ENCODE measurements at regions not wholly inside any gene's neighbourhood (a gene's known extent, or its start where the extent isn't known, plus 50 kb on each side); places are given as distances from the start of the nearest gene placed in this dataset.

DNA sequence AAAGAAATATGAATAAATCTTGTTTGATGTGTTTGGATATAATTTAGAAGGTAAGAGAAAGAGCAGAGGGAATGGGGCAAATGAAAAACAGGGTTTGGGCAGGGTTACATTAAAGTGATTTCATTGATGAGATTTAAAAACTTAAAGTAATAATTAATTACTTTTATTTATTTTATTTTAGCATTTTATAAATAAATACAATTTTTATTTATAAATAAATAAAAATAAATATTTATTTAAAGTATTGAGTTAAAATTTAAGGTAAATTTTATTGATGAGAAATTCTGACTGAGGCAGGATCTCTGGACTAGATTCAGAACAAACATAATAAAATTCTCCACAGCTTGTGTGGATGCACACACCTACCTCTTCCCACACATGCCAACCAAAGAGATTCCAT lies 584.1 kb upstream of the BTBD3 start:
- Histone ChIP-seq H3K27me3 (ENCODE audit: low read depth) (no peaks in the 10 kb centered on the region), H3K36me3 (no peaks in the 10 kb centered on the region), H3K27ac (no peak overlapping the region), H3K4me3 (no peak overlapping the region), H3K9me3 (no peaks in the 10 kb centered on the region), H3K4me1 (no peaks in the 10 kb centered on the region)
- DNase-seq (no peak), ATAC-seq (no peak)
- TF ChIP-seq, protein P1, sequence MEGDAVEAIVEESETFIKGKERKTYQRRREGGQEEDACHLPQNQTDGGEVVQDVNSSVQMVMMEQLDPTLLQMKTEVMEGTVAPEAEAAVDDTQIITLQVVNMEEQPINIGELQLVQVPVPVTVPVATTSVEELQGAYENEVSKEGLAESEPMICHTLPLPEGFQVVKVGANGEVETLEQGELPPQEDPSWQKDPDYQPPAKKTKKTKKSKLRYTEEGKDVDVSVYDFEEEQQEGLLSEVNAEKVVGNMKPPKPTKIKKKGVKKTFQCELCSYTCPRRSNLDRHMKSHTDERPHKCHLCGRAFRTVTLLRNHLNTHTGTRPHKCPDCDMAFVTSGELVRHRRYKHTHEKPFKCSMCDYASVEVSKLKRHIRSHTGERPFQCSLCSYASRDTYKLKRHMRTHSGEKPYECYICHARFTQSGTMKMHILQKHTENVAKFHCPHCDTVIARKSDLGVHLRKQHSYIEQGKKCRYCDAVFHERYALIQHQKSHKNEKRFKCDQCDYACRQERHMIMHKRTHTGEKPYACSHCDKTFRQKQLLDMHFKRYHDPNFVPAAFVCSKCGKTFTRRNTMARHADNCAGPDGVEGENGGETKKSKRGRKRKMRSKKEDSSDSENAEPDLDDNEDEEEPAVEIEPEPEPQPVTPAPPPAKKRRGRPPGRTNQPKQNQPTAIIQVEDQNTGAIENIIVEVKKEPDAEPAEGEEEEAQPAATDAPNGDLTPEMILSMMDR (IDR thresholded peaks at IDR 0.05) = no peak
- intact Hi-C loops (cut with DNase I) = no loop called here

DNA sequence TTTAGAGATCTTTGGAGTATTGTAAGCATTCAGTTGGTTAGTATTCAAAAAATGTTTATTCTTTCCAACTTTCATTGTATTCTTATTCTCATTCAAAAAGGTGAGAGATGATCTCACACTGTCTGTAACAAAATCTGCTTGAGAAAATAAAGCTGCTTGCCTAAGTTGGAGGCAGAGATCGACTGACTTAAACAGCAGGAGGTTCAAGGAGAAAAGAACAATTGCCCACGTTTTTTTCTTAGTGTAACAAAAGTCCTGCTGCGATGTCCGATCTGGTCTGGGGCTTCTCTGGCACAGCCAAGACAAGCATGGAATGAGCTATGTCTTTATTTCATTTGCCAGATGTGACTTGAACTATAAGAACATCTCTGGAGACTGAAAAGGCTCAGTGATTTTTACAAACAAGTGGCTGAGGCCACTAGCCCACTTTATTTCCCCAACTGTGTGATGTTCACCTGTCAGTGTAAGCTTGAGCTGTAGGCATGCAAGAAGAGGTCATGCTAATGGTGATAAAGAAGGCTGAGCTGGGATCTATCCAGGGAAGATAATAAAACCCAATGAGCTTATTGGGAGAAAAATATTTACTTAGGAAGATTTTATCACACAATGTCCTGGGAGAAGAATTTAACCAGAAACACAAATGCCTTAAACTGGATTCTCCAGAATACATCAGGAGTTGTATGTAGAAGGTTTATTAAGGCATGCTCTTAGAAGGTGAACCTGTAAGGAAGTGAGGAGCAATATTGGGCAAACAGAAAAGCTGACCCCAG lies 580.1 kb upstream of the BTBD3 start:
- DNase-seq = no peak

DNA sequence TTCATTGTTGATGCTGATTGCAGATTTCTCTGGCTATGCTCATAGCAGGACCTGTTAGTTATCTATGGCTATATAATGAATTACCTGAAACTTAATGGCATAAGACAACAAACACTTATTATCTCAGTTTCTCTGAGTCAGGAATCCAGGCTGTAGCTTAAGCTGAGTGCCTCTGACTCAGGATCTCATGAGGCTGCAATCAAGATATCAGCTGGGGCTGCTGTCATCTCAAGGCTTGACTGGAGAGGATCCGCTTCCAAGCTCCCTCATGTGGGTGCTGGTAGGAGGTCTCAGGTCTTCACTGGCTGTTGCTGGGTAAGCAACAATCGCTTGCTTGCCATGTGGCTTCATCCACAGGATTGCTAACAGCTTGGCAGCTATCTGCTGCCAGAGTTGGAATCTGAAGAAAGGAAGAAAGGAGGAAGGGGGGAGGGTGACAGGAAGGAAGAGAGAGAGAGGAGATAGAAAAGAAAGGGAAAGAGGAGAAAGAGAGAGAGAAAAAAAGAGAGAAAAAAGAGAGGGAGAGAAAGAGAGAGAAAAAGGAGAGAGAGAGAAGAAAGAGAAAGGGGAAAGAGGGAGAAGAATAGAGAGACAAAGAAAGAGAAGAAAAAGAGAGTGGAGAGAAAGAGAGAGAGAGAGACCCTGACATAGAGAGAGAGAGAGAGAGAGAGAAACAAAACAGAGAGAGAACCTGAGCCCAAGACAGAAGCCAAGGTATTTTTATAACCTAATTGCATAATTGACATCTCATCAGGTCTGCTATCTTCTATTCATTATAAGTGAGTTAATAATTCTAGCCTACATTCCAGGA lies 579.0 kb upstream of the BTBD3 start:
- DNase-seq = no peak
- no peaks in the 10 kb centered on the region for H3K4me1 ChIP-seq
- no peaks in the 10 kb centered on the region for H3K36me3 ChIP-seq
- no peak for ATAC-seq
- H3K9me3 ChIP-seq = no peaks in the 10 kb centered on the region
- TF ChIP-seq, protein P1 (IDR thresholded peaks at IDR 0.05) = no peak
- intact Hi-C loops (cut with DNase I) = no loop called here
- no peak overlapping the region for H3K27ac ChIP-seq
- no peaks in the 10 kb centered on the region for H3K27me3 ChIP-seq (ENCODE audit: low read depth)
- H3K4me3 ChIP-seq = no peak overlapping the region

More for the DNA sequence above, 580.1 kb upstream of the BTBD3 start:
- TF ChIP-seq, protein P1 (IDR thresholded peaks at IDR 0.05) = no peak
- ATAC-seq = no peak
- Histone ChIP-seq H3K27me3 (ENCODE audit: low read depth) (no peaks in the 10 kb centered on the region), H3K4me3 (no peak overlapping the region), H3K9me3 (no peaks in the 10 kb centered on the region), H3K4me1 (no peaks in the 10 kb centered on the region), H3K27ac (no peak overlapping the region), H3K36me3 (no peaks in the 10 kb centered on the region)
- intact Hi-C loops (cut with DNase I) = no loop called here

DNA sequence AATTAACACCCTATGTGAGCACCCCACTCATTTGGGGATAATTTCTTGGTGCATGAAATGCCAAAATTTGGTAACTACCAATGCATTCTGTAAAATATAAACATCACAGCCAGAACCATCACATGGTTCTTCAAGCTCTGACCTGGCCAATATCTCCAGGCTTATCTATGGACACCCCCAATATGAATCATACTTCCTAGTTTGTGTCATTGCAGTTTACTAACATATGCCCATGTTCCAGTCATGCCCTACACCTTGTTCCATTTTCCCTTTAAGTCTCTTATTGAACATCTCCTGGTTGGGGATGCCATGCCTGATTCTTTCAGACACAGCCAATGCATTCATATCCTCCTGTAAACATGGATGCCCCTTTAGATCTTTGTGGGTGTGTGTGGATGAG lies 572.8 kb upstream of the BTBD3 start:
- ATAC-seq (no peak), DNase-seq (no peak)
- no peaks in the 10 kb centered on the region for H3K27me3 ChIP-seq (ENCODE audit: low read depth)
- H3K27ac ChIP-seq = no peak overlapping the region
- H3K4me3 ChIP-seq = no peak overlapping the region
- H3K36me3 ChIP-seq = no peaks in the 10 kb centered on the region
- TF ChIP-seq, protein P1 (IDR thresholded peaks at IDR 0.05) = no peak
- intact Hi-C loops (cut with DNase I) = no loop called here
- no peaks in the 10 kb centered on the region for H3K9me3 ChIP-seq
- no peaks in the 10 kb centered on the region for H3K4me1 ChIP-seq

DNA sequence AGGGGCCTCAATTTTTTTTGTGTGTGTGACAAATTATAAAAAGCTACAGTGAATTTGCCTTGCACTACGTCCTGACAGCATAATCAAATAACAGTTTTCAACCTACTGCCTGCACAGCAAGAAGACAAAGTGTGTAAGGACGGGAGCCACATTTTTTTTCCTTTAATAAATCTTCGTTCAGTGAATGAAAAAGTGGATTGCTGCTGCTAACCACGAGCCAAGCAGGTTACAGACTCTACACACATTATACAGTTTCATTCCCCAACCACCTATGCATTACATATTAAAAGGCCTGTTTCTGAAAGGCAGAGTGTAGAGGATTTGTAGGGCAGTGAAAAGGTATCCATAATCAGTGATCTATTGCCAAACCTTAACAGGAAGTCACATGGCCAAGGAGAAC lies 570.0 kb upstream of the BTBD3 start:
- Histone ChIP-seq H3K9me3 (no peaks in the 10 kb centered on the region), H3K4me3 (no peak overlapping the region), H3K4me1 (no peaks in the 10 kb centered on the region), H3K27me3 (ENCODE audit: low read depth) (no peaks in the 10 kb centered on the region), H3K36me3 (no peaks in the 10 kb centered on the region), H3K27ac (no peak overlapping the region)
- TF ChIP-seq, protein P1 (IDR thresholded peaks at IDR 0.05) = no peak
- intact Hi-C loops (cut with DNase I) = no loop called here
- ATAC-seq (no peak), DNase-seq (no peak)
